OCI-LY7 (cell line): ENCODE measurements at regions not wholly inside any gene's neighbourhood (a gene's known extent, or its start where the extent isn't known, plus 50 kb on each side); places are given as distances from the start of the nearest gene placed in this dataset.

Experiments
- BruUV-seq: library from RNA; stranded (reverse); fragments of 400-500 nt; replicated peaks from 2 replicates; lab custom pipeline; 2021; lab: Mats Ljungman, UMichigan
- CTCF ChIA-PET: fragments of 300-600 bp; sonication (Branson Sonifier 250); formaldehyde crosslinking; loops from one replicate; lab custom pipeline; 2022; ENCODE audit warnings: antibody characterized with exemption; ENCODE audit not compliant: unreplicated experiment; lab: Charles Lee
- POLR2A ChIA-PET: fragments of 300-600 bp; sonication (Branson Sonifier 250); formaldehyde crosslinking; loops from one replicate; lab custom pipeline; 2022; ENCODE audit warnings: antibody characterized with exemption; lab: Charles Lee
- DNase-seq: peaks from one replicate; pipeline ENCODE4 v3.0.0-alpha.2; 2015; ENCODE audit warnings: low spot score
- H2AFZ ChIP-seq: fragments of 200-600 bp; sonication (generic), shearing (Covaris generic); 2 replicates; pipeline ENCODE4 v1.6.1; 2014; ENCODE audit warnings: mild to moderate bottlenecking, antibody characterized with exemption, low read length, moderate library complexity
- H3K27ac ChIP-seq: fragments of 200-600 bp; sonication (generic); 2 replicates; pipeline ENCODE4 v1.5.1; 2014; ENCODE audit warnings: mixed run types, low read depth, mild to moderate bottlenecking, moderate library complexity, low read length, inconsistent platforms; ENCODE audit not compliant: poor library complexity, severe bottlenecking
- H3K36me3 ChIP-seq: fragments of 200-600 bp; sonication (generic); 2 replicates; pipeline ENCODE4 v1.6.1; 2014; ENCODE audit warnings: mild to moderate bottlenecking, antibody characterized with exemption, low read length, moderate library complexity, mixed read lengths; ENCODE audit not compliant: insufficient read depth
- H3K4me1 ChIP-seq: fragments of 200-600 bp; sonication (generic); 2 replicates; pipeline ENCODE4 v1.5.1; 2014; ENCODE audit warnings: mild to moderate bottlenecking, low read length; ENCODE audit not compliant: insufficient read depth, poor library complexity, severe bottlenecking
- H3K4me2 ChIP-seq: fragments of 200-600 bp; sonication (generic); 2 replicates; pipeline ENCODE4 v1.6.1; 2014; ENCODE audit warnings: mild to moderate bottlenecking, low read length
- H3K4me3 ChIP-seq: fragments of 200-600 bp; sonication (generic); 2 replicates; pipeline ENCODE4 v1.5.1; 2014; ENCODE audit warnings: mild to moderate bottlenecking, low read depth, low read length; ENCODE audit not compliant: poor library complexity, severe bottlenecking
- H3K79me2 ChIP-seq: fragments of 200-600 bp; sonication (generic); 2 replicates; pipeline ENCODE4 v1.6.1; 2016; ENCODE audit warnings: low read depth, mild to moderate bottlenecking, low read length, moderate library complexity, mixed read lengths; ENCODE audit not compliant: insufficient read depth
- H3K9me2 ChIP-seq: fragments of 200-600 bp; sonication (generic); 2 replicates; pipeline ENCODE4 v1.6.1; 2016; ENCODE audit warnings: mild to moderate bottlenecking, low read length, mixed read lengths; ENCODE audit not compliant: insufficient read depth
- H3K9me3 ChIP-seq: fragments of 200-600 bp; sonication (generic); 2 replicates; pipeline ENCODE4 v1.6.1; 2014; ENCODE audit warnings: mild to moderate bottlenecking, mixed run types, low read length, mixed read lengths
- H4K20me1 ChIP-seq: fragments of 200-600 bp; sonication (generic); 2 replicates; pipeline ENCODE4 v1.6.1; 2014; ENCODE audit warnings: mild to moderate bottlenecking, antibody characterized with exemption, low read length, moderate library complexity, mixed read lengths; ENCODE audit not compliant: insufficient read depth
- EZH2phosphoT487 ChIP-seq: fragments of 200-600 bp; sonication (generic); IDR thresholded peaks from 2 replicates; pipeline ENCODE4 v1.6.1; 2018; ENCODE audit warnings: low read depth, borderline replicate concordance, mild to moderate bottlenecking, mixed run types, antibody characterized with exemption, low read length, moderate library complexity, mixed read lengths
- intact Hi-C: fragments of 100-400 bp; cut with micrococcal nuclease; formaldehyde crosslinking; loops from one replicate; pipeline ENCODE4 v1.10.0; 2022; ENCODE audit not compliant: unreplicated experiment
- TF ChIP-seq, protein P1 (sequence below): fragments of 200-600 bp; sonication (generic); conservative IDR thresholded peaks from 2 replicates; pipeline ENCODE4 v1.5.1; 2014; ENCODE audit warnings: mild to moderate bottlenecking, antibody characterized with exemption, low read length, moderate library complexity, mixed read lengths

DNA sequence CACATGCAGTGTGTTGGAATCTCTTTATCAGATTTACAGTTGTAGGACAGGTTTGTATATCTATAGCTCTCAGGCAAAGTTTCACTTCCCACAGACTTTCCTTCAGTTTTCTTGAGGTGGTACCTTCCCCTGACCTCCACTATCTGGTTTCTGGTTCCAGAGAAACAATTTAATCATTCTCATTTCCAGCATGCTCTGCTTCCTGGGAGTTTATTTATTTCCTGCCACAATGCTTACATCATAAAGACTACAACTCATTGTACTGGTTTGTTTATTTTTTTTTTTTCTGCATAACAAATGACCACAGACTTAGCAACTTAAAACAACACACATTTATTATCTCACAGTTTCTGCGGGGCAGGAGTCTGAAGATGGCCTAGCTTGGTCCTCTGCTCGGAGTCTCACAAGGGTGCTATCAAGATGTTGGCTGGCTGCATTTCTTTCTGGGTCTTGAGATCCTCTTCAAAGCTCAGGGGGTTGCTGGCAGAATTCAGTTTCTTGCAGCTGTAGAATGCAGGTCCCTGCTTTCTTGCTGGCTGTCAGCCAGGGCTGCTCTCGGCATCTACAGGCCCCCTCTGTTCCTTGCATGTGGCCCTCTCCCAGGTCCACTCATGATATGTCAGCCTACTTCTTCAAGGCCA lies 247.7 kb downstream of the ENC1 start:
- intact Hi-C loops: no loop called here
- POLR2A ChIA-PET: interaction anchor here (0.7 to 2.3 kb wide), 5 partner anchors 8 to 249 kb away, joined by 3 to 10 read pairs (median 5); no protein-coding TSS in a partner anchor
- H3K9me3 ChIP-seq: no peaks in the 10 kb centered on the region

DNA sequence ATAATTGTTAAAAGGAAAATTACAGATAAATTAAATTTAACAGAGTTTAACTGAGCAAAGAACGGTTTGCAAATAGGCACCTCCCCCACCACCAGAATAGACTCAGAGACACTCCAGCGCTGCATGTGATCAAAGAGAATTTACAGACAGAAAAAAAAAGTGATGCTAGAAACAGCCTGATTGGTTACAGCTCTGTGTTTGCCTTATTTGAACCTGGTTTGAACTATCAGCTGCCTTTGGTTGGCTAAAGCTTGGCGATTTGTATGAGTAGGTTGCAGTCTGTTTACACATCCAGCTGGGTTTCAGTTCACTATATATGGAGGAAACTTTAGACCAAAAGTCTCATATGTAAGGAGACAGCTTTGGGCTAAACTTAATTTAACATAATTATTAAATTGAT lies 249.1 kb downstream of the ENC1 start:
- Histone ChIP-seq H3K36me3 (no peaks in the 10 kb centered on the region), H3K4me3 (no peak overlapping the region), H3K4me2 (no peak overlapping the region), H3K4me1 (peaks cover 39% of the 10 kb centered on the region), H3K9me2 (no peaks in the 10 kb centered on the region), H3K9me3 (no peaks in the 10 kb centered on the region), H3K79me2 (no peaks in the 10 kb centered on the region), H4K20me1 (no peaks in the 10 kb centered on the region), H2AFZ (no peak overlapping the region), H3K27ac (no peak overlapping the region)
- intact Hi-C loops: no loop called here
- ChIA-PET CTCF (no interaction called here), POLR2A (interaction anchor here (0.7 to 2.3 kb wide), 3 partner anchors 10 to 236 kb away, joined by 4 to 10 read pairs (median 5); no protein-coding TSS in a partner anchor)
- no TSS peak for BruUV-seq
- peak; percentile 67 for DNase-seq
- no peak for TF ChIP-seq EZH2phosphoT487
- TF ChIP-seq, protein P1, sequence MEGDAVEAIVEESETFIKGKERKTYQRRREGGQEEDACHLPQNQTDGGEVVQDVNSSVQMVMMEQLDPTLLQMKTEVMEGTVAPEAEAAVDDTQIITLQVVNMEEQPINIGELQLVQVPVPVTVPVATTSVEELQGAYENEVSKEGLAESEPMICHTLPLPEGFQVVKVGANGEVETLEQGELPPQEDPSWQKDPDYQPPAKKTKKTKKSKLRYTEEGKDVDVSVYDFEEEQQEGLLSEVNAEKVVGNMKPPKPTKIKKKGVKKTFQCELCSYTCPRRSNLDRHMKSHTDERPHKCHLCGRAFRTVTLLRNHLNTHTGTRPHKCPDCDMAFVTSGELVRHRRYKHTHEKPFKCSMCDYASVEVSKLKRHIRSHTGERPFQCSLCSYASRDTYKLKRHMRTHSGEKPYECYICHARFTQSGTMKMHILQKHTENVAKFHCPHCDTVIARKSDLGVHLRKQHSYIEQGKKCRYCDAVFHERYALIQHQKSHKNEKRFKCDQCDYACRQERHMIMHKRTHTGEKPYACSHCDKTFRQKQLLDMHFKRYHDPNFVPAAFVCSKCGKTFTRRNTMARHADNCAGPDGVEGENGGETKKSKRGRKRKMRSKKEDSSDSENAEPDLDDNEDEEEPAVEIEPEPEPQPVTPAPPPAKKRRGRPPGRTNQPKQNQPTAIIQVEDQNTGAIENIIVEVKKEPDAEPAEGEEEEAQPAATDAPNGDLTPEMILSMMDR: no peak

More for the DNA sequence above, 247.7 kb downstream of the ENC1 start:
- peak; percentile 18 for DNase-seq
- CTCF ChIA-PET: no interaction called here
- BruUV-seq: no TSS peak
- no peaks in the 10 kb centered on the region for H4K20me1 ChIP-seq
- TF ChIP-seq, protein P1: no peak
- no peak for TF ChIP-seq EZH2phosphoT487
- H3K36me3 ChIP-seq: no peaks in the 10 kb centered on the region
- H3K27ac ChIP-seq: peak overlapping the region; percentile 20
- peak overlapping the region; percentile 24; the same call in 1 of the 2 replicates for H2AFZ ChIP-seq
- H3K4me2 ChIP-seq: peak overlapping the region; percentile 18; the same call in 1 of the 2 replicates
- peaks cover 39% of the 10 kb centered on the region for H3K4me1 ChIP-seq
- H3K79me2 ChIP-seq: no peaks in the 10 kb centered on the region
- H3K9me2 ChIP-seq: no peaks in the 10 kb centered on the region
- no peak overlapping the region for H3K4me3 ChIP-seq

DNA sequence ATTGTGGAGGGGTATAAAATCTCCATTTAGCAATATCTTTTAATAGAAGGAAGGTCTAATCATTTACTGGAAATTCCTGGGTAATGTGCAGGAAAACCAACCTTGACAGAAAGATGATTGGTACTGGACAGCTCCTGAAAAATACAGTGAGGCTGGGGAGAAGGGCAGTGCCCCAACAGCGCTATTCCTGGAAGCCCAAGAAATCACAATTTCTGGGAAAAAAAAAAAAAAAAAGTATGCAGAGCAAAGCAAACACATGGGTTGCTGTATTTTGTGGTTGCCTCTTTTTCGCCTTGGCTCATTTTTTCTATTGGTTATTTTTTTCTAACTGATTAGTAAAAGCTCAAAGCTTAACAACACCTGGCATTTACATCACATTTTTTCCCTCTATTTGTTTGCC lies 249.7 kb downstream of the ENC1 start:
- H2AFZ ChIP-seq: no peak overlapping the region
- TF ChIP-seq EZH2phosphoT487: no peak
- H3K4me3 ChIP-seq: no peak overlapping the region
- H3K4me2 ChIP-seq: no peak overlapping the region
- H3K36me3 ChIP-seq: no peaks in the 10 kb centered on the region
- DNase-seq: no peak
- intact Hi-C loops: no loop called here
- no peaks in the 10 kb centered on the region for H3K9me3 ChIP-seq
- no peak overlapping the region for H3K27ac ChIP-seq
- H3K4me1 ChIP-seq: peaks cover 39% of the 10 kb centered on the region
- no peaks in the 10 kb centered on the region for H4K20me1 ChIP-seq
- POLR2A ChIA-PET: interaction anchor here (0.7 to 2.3 kb wide), 4 partner anchors 11 to 236 kb away, joined by 4 to 10 read pairs (median 4); no protein-coding TSS in a partner anchor
- H3K79me2 ChIP-seq: no peaks in the 10 kb centered on the region
- CTCF ChIA-PET: no interaction called here
- BruUV-seq: no TSS peak
- no peaks in the 10 kb centered on the region for H3K9me2 ChIP-seq
